Caco-2 (cell line): ENCODE measurements at regions not wholly inside any gene's neighbourhood (a gene's known extent, or its start where the extent isn't known, plus 50 kb on each side); places are given as distances from the start of the nearest gene placed in this dataset.

Source experiments
- BruUV-seq: library from RNA; stranded (reverse); fragments of 400-500 nt; replicated peaks from 2 replicates; lab custom pipeline; 2021; lab: Mats Ljungman, UMichigan
- CTCF ChIA-PET: fragments of 300-600 bp; sonication (Branson Sonifier 250); formaldehyde crosslinking; loops from one replicate; lab custom pipeline; 2022; ENCODE audit warnings: antibody characterized with exemption; lab: Charles Lee
- POLR2A ChIA-PET: fragments of 300-600 bp; sonication (Branson Sonifier 250); formaldehyde crosslinking; loops from one replicate; lab custom pipeline; 2022; ENCODE audit warnings: antibody characterized with exemption; lab: Charles Lee
- DNase-seq, 2 experiments: peaks; one replicate each; pipeline versions ENCODE4 v3.0.0 to v3.0.0-alpha.2; 2020 to 2022
- H3K27me3 ChIP-seq: replicated peaks from 2 replicates; pipeline ENCODE4 v1.6.0; 2011; ENCODE audit warnings: low read length; ENCODE audit not compliant: control insufficient read depth, insufficient read depth
- H3K36me3 ChIP-seq: 2 replicates; pipeline ENCODE4 v1.5.1; 2011; ENCODE audit warnings: low read length; ENCODE audit not compliant: control insufficient read depth, insufficient read depth
- H3K4me1 ChIP-seq: fragments of 250-450 bp; sonication (Bioruptor Pico); 2 replicates; pipeline ENCODE4 v1.5.1; 2020; ENCODE audit warnings: mild to moderate bottlenecking
- H3K4me3 ChIP-seq: 2 replicates; pipeline ENCODE4 v1.5.1; 2011; ENCODE audit warnings: low read depth, mild to moderate bottlenecking, control low read depth, low read length
- H3K9me3 ChIP-seq: fragments of 250-450 bp; sonication (Bioruptor Pico); 2 replicates; pipeline ENCODE4 v1.5.1; 2020; ENCODE audit warnings: mild to moderate bottlenecking, moderate library complexity
- H3K27ac Mint-ChIP-seq: one replicate; pipeline ENCODE4 v1.8.0; 2022; ENCODE audit warnings: mixed read lengths; ENCODE audit not compliant: unreplicated experiment
- H3K27me3 Mint-ChIP-seq: one replicate; pipeline ENCODE4 v1.8.0; 2022; ENCODE audit warnings: mixed read lengths; ENCODE audit not compliant: insufficient read depth, unreplicated experiment
- H3K36me3 Mint-ChIP-seq: one replicate; pipeline ENCODE4 v1.8.0; 2022; ENCODE audit warnings: mild to moderate bottlenecking, mixed read lengths; ENCODE audit not compliant: insufficient read depth, unreplicated experiment
- H3K4me1 Mint-ChIP-seq: one replicate; pipeline ENCODE4 v1.8.0; 2022; ENCODE audit warnings: low read depth, mixed read lengths; ENCODE audit not compliant: unreplicated experiment
- H3K4me3 Mint-ChIP-seq: one replicate; pipeline ENCODE4 v1.8.0; 2022; ENCODE audit warnings: mild to moderate bottlenecking, moderate library complexity, mixed read lengths; ENCODE audit not compliant: unreplicated experiment
- H3K9me3 Mint-ChIP-seq: one replicate; pipeline ENCODE4 v1.8.0; 2022; ENCODE audit warnings: mixed read lengths; ENCODE audit not compliant: unreplicated experiment
- intact Hi-C: fragments of 100-400 bp; cut with micrococcal nuclease; formaldehyde crosslinking; loops from one replicate; pipeline ENCODE4 v1.10.0; 2022; ENCODE audit not compliant: unreplicated experiment
- TF ChIP-seq, protein P1 (sequence below), 2 experiments: fragments of 200-600 bp in 1 of 2; IDR thresholded peaks; 1 replicate in 1 of 2; 2 replicates in 1 of 2; pipeline versions ENCODE4 v1.5.1 to v1.8.0; 2011 to 2022; ENCODE audit warnings: antibody characterized with exemption in 1 of 2, control low read depth in 1 of 2, inconsistent platforms in 1 of 2, low read depth in 1 of 2, low read length in 1 of 2, mild to moderate bottlenecking in 1 of 2, moderate library complexity in 1 of 2; ENCODE audit not compliant: insufficient read depth in 1 of 2, severe bottlenecking in 1 of 2, unreplicated experiment in 1 of 2

DNA sequence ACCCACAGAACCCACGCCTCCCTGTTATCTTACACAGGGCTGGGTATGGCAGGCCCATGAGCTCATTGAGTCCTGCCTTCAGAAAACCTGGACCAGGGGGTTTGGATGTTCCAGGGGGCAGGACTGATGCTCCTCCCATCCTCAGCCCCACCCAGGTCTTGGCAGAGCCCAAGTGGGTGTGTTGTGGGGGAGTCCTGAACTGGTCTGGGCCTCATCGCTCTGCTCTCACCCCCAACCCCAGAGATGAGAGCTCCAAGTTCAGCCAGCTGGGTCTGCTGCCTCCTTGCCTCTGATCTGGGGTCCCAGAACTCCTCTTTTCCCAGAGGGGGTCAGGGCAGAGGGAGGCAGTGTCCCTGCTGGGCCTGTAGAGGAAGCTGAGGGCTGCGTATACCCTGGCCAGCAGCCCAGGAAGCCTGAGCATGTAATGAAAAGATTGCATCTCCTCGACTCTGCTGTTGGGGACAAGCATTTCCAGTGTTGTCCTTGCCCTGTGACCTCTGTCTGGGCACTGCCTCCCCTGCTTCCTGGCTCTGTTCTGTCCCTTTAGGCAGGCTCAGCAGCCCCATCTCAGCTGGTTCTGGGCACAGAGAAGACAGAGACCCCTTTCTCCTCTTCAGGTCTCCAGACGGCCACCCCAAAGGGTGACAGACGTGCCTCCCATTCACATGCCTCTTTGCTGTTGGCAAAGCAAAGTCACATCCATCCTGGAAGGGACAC lies 54.7 kb upstream of the EPS8L3 start:
- TF ChIP-seq, protein P1, sequence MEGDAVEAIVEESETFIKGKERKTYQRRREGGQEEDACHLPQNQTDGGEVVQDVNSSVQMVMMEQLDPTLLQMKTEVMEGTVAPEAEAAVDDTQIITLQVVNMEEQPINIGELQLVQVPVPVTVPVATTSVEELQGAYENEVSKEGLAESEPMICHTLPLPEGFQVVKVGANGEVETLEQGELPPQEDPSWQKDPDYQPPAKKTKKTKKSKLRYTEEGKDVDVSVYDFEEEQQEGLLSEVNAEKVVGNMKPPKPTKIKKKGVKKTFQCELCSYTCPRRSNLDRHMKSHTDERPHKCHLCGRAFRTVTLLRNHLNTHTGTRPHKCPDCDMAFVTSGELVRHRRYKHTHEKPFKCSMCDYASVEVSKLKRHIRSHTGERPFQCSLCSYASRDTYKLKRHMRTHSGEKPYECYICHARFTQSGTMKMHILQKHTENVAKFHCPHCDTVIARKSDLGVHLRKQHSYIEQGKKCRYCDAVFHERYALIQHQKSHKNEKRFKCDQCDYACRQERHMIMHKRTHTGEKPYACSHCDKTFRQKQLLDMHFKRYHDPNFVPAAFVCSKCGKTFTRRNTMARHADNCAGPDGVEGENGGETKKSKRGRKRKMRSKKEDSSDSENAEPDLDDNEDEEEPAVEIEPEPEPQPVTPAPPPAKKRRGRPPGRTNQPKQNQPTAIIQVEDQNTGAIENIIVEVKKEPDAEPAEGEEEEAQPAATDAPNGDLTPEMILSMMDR (IDR thresholded peaks at IDR 0.05; ENCODE audit: insufficient read depth in 1 of 2, low read depth in 1 of 2, low read length in 1 of 2, severe bottlenecking in 1 of 2, unreplicated experiment in 1 of 2): no peak
- Histone ChIP-seq H3K4me1 (no peaks in the 10 kb centered on the region; the same call in 1 of the 2 replicates), H3K36me3 (no peaks in the 10 kb centered on the region), H3K27me3 (no peaks in the 10 kb centered on the region), H3K4me3 (no peak overlapping the region), H3K9me3 (no peaks in the 10 kb centered on the region)
- Mint-ChIP-seq H3K27ac (no peak overlapping the region), H3K9me3 (no peaks in the 10 kb centered on the region), H3K27me3 (no peaks in the 10 kb centered on the region), H3K4me3 (no peak overlapping the region), H3K36me3 (peaks cover 6% of the 10 kb centered on the region), H3K4me1 (peaks cover 10% of the 10 kb centered on the region)
- DNase-seq: no peak
- no TSS peak for BruUV-seq
- intact Hi-C loops: no loop called here
- CTCF ChIA-PET: no interaction called here
- POLR2A ChIA-PET: no interaction called here

- CTCF ChIA-PET: no interaction called here
- Histone ChIP-seq H3K4me3 (no peak overlapping the region), H3K9me3 (no peaks in the 10 kb centered on the region), H3K36me3 (no peaks in the 10 kb centered on the region), H3K4me1 (no peaks in the 10 kb centered on the region), H3K27me3 (no peaks in the 10 kb centered on the region)
- no peaks in the 10 kb centered on the region for H3K9me3 Mint-ChIP-seq
- peaks cover 5% of the 10 kb centered on the region for H3K36me3 Mint-ChIP-seq
- no TSS peak for BruUV-seq
- no peak overlapping the region for H3K27ac Mint-ChIP-seq
- intact Hi-C loops: no loop called here
- TF ChIP-seq, protein P1 (IDR thresholded peaks at IDR 0.05; ENCODE audit: insufficient read depth in 1 of 2, low read depth in 1 of 2, low read length in 1 of 2, severe bottlenecking in 1 of 2, unreplicated experiment in 1 of 2): no peak
- no peak for DNase-seq
- POLR2A ChIA-PET: no interaction called here
- no peaks in the 10 kb centered on the region for H3K27me3 Mint-ChIP-seq
- no peak overlapping the region for H3K4me3 Mint-ChIP-seq
- peaks cover 6% of the 10 kb centered on the region for H3K4me1 Mint-ChIP-seq
Measured at GRCh38 chr1:109817881-109818270, 54.2 kb upstream of the EPS8L3 start.

DNA sequence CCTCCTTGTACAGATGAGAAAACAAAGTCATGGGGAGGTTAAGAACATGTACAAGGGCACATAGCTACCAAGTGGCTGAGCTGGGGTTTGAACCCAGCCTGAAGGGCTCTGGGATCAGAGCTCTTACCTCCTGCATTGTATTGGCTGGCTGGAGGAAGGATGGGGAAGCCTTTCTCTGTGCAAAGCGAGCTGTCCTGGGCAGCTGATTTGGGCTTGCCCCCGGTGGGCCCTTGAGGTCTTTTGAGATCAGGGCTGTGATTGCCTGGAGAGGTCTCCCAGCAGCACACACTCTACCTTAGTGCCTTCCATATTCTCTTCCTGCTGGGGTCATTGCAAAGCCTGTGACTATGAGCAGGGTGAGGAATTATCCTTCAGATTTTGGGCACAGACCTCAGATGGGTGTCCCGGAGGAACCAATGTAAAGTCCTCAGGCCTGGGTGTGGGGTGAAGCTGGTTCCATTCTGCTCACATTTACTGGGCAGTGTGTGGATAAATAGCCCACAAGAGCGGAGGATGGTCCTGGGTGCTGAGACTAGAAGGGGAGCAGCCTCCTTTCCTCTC lies 53.3 kb upstream of the EPS8L3 start:
- no TSS peak for BruUV-seq
- Histone ChIP-seq H3K36me3 (no peaks in the 10 kb centered on the region), H3K9me3 (no peaks in the 10 kb centered on the region), H3K27me3 (no peaks in the 10 kb centered on the region), H3K4me3 (no peak overlapping the region), H3K4me1 (no peaks in the 10 kb centered on the region)
- H3K4me3 Mint-ChIP-seq: no peak overlapping the region
- TF ChIP-seq, protein P1 (IDR thresholded peaks at IDR 0.05; ENCODE audit: insufficient read depth in 1 of 2, low read depth in 1 of 2, low read length in 1 of 2, severe bottlenecking in 1 of 2, unreplicated experiment in 1 of 2): no peak
- ChIA-PET CTCF (no interaction called here), POLR2A (interaction anchor here (0.5 kb wide), 1 partner anchor 167 kb away, joined by 3 read pairs; the partner anchor contains the start of gene AHCYL1)
- H3K4me1 Mint-ChIP-seq: no peaks in the 10 kb centered on the region
- no peaks in the 10 kb centered on the region for H3K27me3 Mint-ChIP-seq
- DNase-seq: no peak
- no peaks in the 10 kb centered on the region for H3K36me3 Mint-ChIP-seq
- no peaks in the 10 kb centered on the region for H3K9me3 Mint-ChIP-seq
- H3K27ac Mint-ChIP-seq: no peak overlapping the region
- intact Hi-C loops: no loop called here
